Osteocyte (in vitro differentiated cells): ENCODE measurements at regions not wholly inside any gene's neighbourhood (a gene's known extent, or its start where the extent isn't known, plus 50 kb on each side); places are given as distances from the start of the nearest gene placed in this dataset.

Experiments
- DNase-seq: peaks from one replicate; pipeline ENCODE4 v3.0.0; 2021; ENCODE audit warnings: mixed read lengths; ENCODE audit not compliant: unreplicated experiment; ENCODE audit errors: extremely low spot score
- H3K27ac Mint-ChIP-seq: one replicate; pipeline ENCODE4 v1.8.0; 2021; ENCODE audit warnings: mild to moderate bottlenecking, mixed read lengths; ENCODE audit not compliant: unreplicated experiment
- H3K27me3 Mint-ChIP-seq: one replicate; pipeline ENCODE4 v1.8.0; 2021; ENCODE audit warnings: mixed read lengths; ENCODE audit not compliant: unreplicated experiment
- H3K36me3 Mint-ChIP-seq: one replicate; pipeline ENCODE4 v1.8.0; 2021; ENCODE audit warnings: mixed read lengths; ENCODE audit not compliant: unreplicated experiment
- H3K4me1 Mint-ChIP-seq: one replicate; pipeline ENCODE4 v1.8.0; 2021; ENCODE audit warnings: mixed read lengths; ENCODE audit not compliant: unreplicated experiment
- H3K4me3 Mint-ChIP-seq: one replicate; pipeline ENCODE4 v1.8.0; 2021; ENCODE audit warnings: mild to moderate bottlenecking, moderate library complexity, mixed read lengths; ENCODE audit not compliant: unreplicated experiment
- H3K9me3 Mint-ChIP-seq: one replicate; pipeline ENCODE4 v1.8.0; 2021; ENCODE audit warnings: mixed read lengths; ENCODE audit not compliant: unreplicated experiment
- TF ChIP-seq, protein P1 (sequence below): fragments of 200-600 bp; sonication (generic); IDR thresholded peaks from 2 replicates; pipeline ENCODE4 v1.5.0; 2021; ENCODE audit warnings: antibody characterized with exemption, mild to moderate bottlenecking, moderate library complexity

- H3K4me1 Mint-ChIP-seq, result no peaks in the 10 kb centered on the region
- peaks cover 32% of the 10 kb centered on the region for H3K27me3 Mint-ChIP-seq
- DNase-seq, result no peak
- no peak overlapping the region for H3K4me3 Mint-ChIP-seq
- peaks cover 4% of the 10 kb centered on the region for H3K36me3 Mint-ChIP-seq
- no peaks in the 10 kb centered on the region for H3K9me3 Mint-ChIP-seq
- no peak overlapping the region for H3K27ac Mint-ChIP-seq
- TF ChIP-seq, protein P1, sequence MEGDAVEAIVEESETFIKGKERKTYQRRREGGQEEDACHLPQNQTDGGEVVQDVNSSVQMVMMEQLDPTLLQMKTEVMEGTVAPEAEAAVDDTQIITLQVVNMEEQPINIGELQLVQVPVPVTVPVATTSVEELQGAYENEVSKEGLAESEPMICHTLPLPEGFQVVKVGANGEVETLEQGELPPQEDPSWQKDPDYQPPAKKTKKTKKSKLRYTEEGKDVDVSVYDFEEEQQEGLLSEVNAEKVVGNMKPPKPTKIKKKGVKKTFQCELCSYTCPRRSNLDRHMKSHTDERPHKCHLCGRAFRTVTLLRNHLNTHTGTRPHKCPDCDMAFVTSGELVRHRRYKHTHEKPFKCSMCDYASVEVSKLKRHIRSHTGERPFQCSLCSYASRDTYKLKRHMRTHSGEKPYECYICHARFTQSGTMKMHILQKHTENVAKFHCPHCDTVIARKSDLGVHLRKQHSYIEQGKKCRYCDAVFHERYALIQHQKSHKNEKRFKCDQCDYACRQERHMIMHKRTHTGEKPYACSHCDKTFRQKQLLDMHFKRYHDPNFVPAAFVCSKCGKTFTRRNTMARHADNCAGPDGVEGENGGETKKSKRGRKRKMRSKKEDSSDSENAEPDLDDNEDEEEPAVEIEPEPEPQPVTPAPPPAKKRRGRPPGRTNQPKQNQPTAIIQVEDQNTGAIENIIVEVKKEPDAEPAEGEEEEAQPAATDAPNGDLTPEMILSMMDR, result no peak
Observed at GRCh38 chr5:68759593-68759992, 334.2 kb upstream of the SLC30A5 start.

DNA sequence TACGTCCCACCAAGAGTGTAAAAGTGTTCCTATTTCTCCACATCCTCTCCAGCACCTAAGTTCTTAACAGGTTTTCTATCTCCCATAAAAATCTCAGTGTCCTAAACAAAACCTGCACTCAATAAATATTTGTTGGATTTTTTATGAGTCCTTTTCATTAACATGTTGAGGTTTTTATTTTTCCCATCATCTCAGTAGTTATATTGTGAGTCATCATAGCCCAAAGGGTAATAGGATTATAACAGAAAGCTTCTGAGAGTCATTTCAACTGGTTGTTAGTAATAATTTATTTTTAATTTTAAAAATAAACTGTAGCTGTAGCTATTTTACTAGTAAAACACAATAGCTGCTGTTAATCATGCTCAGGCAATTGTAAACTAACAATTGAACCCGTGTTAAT lies 331.6 kb upstream of the SLC30A5 start:
- Mint-ChIP-seq H3K27me3 (peaks cover 11% of the 10 kb centered on the region), H3K4me3 (no peak overlapping the region), H3K4me1 (no peaks in the 10 kb centered on the region), H3K27ac (no peak overlapping the region), H3K9me3 (no peaks in the 10 kb centered on the region), H3K36me3 (no peaks in the 10 kb centered on the region)
- DNase-seq, result no peak
- TF ChIP-seq, protein P1, result no peak

- Mint-ChIP-seq H3K4me1 (no peaks in the 10 kb centered on the region), H3K27ac (no peak overlapping the region), H3K36me3 (no peaks in the 10 kb centered on the region), H3K27me3 (peaks cover 18% of the 10 kb centered on the region), H3K4me3 (no peak overlapping the region), H3K9me3 (no peaks in the 10 kb centered on the region)
- TF ChIP-seq, protein P1, result no peak
- DNase-seq, result no peak
Observed at GRCh38 chr5:68766952-68767464, 326.8 kb upstream of the SLC30A5 start.

DNA sequence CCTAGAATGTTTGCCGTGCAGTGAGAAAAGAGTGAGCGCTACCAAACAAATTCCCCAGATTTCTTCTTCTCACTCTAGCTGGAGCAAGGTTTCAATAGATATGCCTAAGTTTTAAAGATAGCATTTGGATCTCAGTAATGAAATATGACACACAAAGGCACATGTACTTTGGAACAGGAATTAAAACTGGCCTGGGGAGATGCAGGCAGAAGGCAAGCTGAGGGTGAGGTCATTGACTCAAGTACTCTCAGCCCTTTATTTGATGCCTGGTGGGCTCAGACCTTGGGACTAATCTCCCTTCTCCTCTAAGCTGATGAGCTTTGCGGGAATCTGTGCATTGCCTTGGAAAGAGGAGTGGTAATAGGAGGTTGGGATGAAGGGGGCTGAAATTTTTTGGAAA lies 323.3 kb upstream of the SLC30A5 start:
- TF ChIP-seq, protein P1, result no peak
- Mint-ChIP-seq H3K27me3 (peaks cover 14% of the 10 kb centered on the region), H3K4me3 (no peak overlapping the region), H3K9me3 (no peaks in the 10 kb centered on the region), H3K36me3 (no peaks in the 10 kb centered on the region), H3K27ac (no peak overlapping the region), H3K4me1 (no peaks in the 10 kb centered on the region)
- no peak for DNase-seq

GRCh38 chr5:68771221-68771620 lies 322.6 kb upstream of the SLC30A5 start:
- Mint-ChIP-seq H3K9me3 (no peaks in the 10 kb centered on the region), H3K36me3 (no peaks in the 10 kb centered on the region), H3K4me3 (no peak overlapping the region)

More at GRCh38 chr5:68771221-68771620, 322.6 kb upstream of the SLC30A5 start:
- Mint-ChIP-seq H3K27ac (no peak overlapping the region), H3K27me3 (peaks cover 12% of the 10 kb centered on the region), H3K4me1 (no peaks in the 10 kb centered on the region)
- TF ChIP-seq, protein P1, result no peak
- DNase-seq, result no peak
